Thyroid gland (tissue), 4 donors: ENCODE measurements at regions not wholly inside any gene's neighbourhood (a gene's known extent, or its start where the extent isn't known, plus 50 kb on each side); places are given as distances from the start of the nearest gene placed in this dataset.

Experiments
- DNase-seq, 2 donors: peaks; one replicate each; pipeline ENCODE4 v3.0.0-alpha.2; 2019
- H3K27ac ChIP-seq, 3 donors: fragments of 200-600 bp; sonication (generic); 1 replicate in 2 of 3; 2 replicates in 1 of 3; pipeline ENCODE4 v1.5.1; 2016 to 2019; ENCODE audit warnings: mild to moderate bottlenecking in 1 of 3, moderate library complexity in 1 of 3
- H3K27me3 ChIP-seq: fragments of 200-600 bp; sonication (generic); one replicate; pipeline ENCODE4 v1.5.1; 2019
- H3K36me3 ChIP-seq, 2 donors: fragments of 200-600 bp; sonication (generic); one replicate each; pipeline ENCODE4 v1.5.1; 2016 to 2019
- H3K4me1 ChIP-seq, 2 donors: fragments of 200-600 bp; sonication (generic); one replicate each; pipeline ENCODE4 v1.5.1; 2017 to 2019
- H3K4me3 ChIP-seq, 3 donors: fragments of 200-600 bp; sonication (generic); replicated peaks in 1 of 3; 1 replicate in 2 of 3; 2 replicates in 1 of 3; pipeline ENCODE4 v1.5.1; 2016; ENCODE audit warnings: mild to moderate bottlenecking in 1 of 3
- H3K9me3 ChIP-seq: fragments of 200-600 bp; sonication (generic); one replicate; pipeline ENCODE4 v1.5.1; 2017
- CTCF ChIP-seq, 6 experiments: fragments of 200-600 bp in 3 of 6; fragments of 450-650 bp in 3 of 6; sonication (generic) in 3 of 6; IDR thresholded peaks; one replicate each; pipeline ENCODE4 v1.5.1; 2016 to 2019; ENCODE audit warnings: antibody characterized with exemption in 6 of 6, mild to moderate bottlenecking in 2 of 6, inconsistent platforms in 1 of 6, moderate library complexity in 1 of 6
- POLR2A ChIP-seq, 2 donors: fragments of 450-650 bp; IDR thresholded peaks; one replicate each; pipeline ENCODE4 v1.6.1; 2017; ENCODE audit warnings: antibody characterized with exemption in 2 of 2, mild to moderate bottlenecking in 2 of 2, moderate library complexity in 1 of 2
- WGBS, 2 donors: methylation state at CpG; one replicate each; pipeline ENCODE4 v1.1.5; 2017; 5-methylcytosine and 5-hydroxymethylcytosine counted together
- intact Hi-C: fragments of 100-400 bp; cut with DNase I; formaldehyde crosslinking; loops from one replicate; pipeline ENCODE4 v1.15.1; 2023

GRCh38 chr5:174624733-174625522 lies 99.5 kb upstream of the MSX2 start:
- TF ChIP-seq CTCF (IDR thresholded peaks at IDR 0.05) (no peak), POLR2A (IDR thresholded peaks at IDR 0.05) (no peak)
- no peak overlapping the region for H3K27ac ChIP-seq
- no peaks in the 10 kb centered on the region for H3K27me3 ChIP-seq
- intact Hi-C loops: no loop called here
- H3K36me3 ChIP-seq: no peaks in the 10 kb centered on the region
- H3K9me3 ChIP-seq: no peaks in the 10 kb centered on the region
- no peak for DNase-seq
- WGBS, 2 donors: 72 to 82% methylated on average over 12 of the region's 12 CpGs
- H3K4me3 ChIP-seq: no peak overlapping the region
- H3K4me1 ChIP-seq: no peaks in the 10 kb centered on the region

- TF ChIP-seq CTCF (IDR thresholded peaks at IDR 0.05) (no peak), POLR2A (IDR thresholded peaks at IDR 0.05) (no peak)
- intact Hi-C loops: no loop called here
- no peak overlapping the region for H3K4me3 ChIP-seq
- no peaks in the 10 kb centered on the region for H3K36me3 ChIP-seq
- H3K4me1 ChIP-seq: no peaks in the 10 kb centered on the region
- H3K27me3 ChIP-seq: no peaks in the 10 kb centered on the region
- peak; percentile 3 to 7 for DNase-seq
- WGBS, 2 donors: 25 to 26% methylated on average over 11 of the region's 11 CpGs
- no peaks in the 10 kb centered on the region for H3K9me3 ChIP-seq
- H3K27ac ChIP-seq: no peak overlapping the region
Measured at GRCh38 chr5:174625591-174626350, 98.6 kb upstream of the MSX2 start.

GRCh38 chr5:174626369-174626920 lies 97.9 kb upstream of the MSX2 start:
- no peak overlapping the region for H3K4me3 ChIP-seq
- no peak overlapping the region for H3K27ac ChIP-seq
- H3K4me1 ChIP-seq: no peaks in the 10 kb centered on the region
- TF ChIP-seq POLR2A (IDR thresholded peaks at IDR 0.05) (no peak), CTCF (IDR thresholded peaks at IDR 0.05) (no peak)
- intact Hi-C loops: no loop called here
- 44 to 50% methylated on average over 7 of the region's 7 CpGs for WGBS, 2 donors
- H3K36me3 ChIP-seq: no peaks in the 10 kb centered on the region
- no peaks in the 10 kb centered on the region for H3K27me3 ChIP-seq
- DNase-seq: no peak
- no peaks in the 10 kb centered on the region for H3K9me3 ChIP-seq

GRCh38 chr5:174636094-174636493 lies 88.3 kb upstream of the MSX2 start:
- Histone ChIP-seq H3K4me1 (no peaks in the 10 kb centered on the region), H3K9me3 (no peaks in the 10 kb centered on the region), H3K27me3 (no peaks in the 10 kb centered on the region), H3K4me3 (no peak overlapping the region), H3K36me3 (no peaks in the 10 kb centered on the region), H3K27ac (no peak overlapping the region)
- TF ChIP-seq POLR2A (IDR thresholded peaks at IDR 0.05) (no peak), CTCF (IDR thresholded peaks at IDR 0.05) (no peak)
- 52 to 62% methylated on average over 5 to 6 of the region's 6 CpGs for WGBS, 2 donors
- DNase-seq: no peak
- intact Hi-C loops: no loop called here
